ENCODE measurements at regions not wholly inside any gene's neighbourhood (a gene's known extent, or its start where the extent isn't known, plus 50 kb on each side); places are given as distances from the start of the nearest gene placed in this dataset.
"Not testable (repeated sequence)": the region's sequence is repeated elsewhere in the genome, so short reads cannot be mapped to it uniquely, and the experiment has no call there.

- TF ChIP-seq CTCF (IDR thresholded peaks at IDR 0.05; ENCODE audit: borderline replicate concordance, insufficient read depth, low read depth, low read length) = no peak
- no peak overlapping the region for H3K4me3 ChIP-seq (ENCODE audit: low read depth, low read length)
These were observed 128.4 kb downstream of the S1PR1 start for GRCh38 chr1:101365186-101365585.

- TF ChIP-seq CTCF (IDR thresholded peaks at IDR 0.05; ENCODE audit: borderline replicate concordance, insufficient read depth, low read depth, low read length) = no peak
- no peak overlapping the region for H3K4me3 ChIP-seq (ENCODE audit: low read depth, low read length)
These were observed 129.1 kb downstream of the S1PR1 start for GRCh38 chr1:101365878-101366277.

- no peak for TF ChIP-seq CTCF (IDR thresholded peaks at IDR 0.05; ENCODE audit: borderline replicate concordance, insufficient read depth, low read depth, low read length)
- H3K4me3 ChIP-seq (ENCODE audit: low read depth, low read length) = no peak overlapping the region
These were observed 129.8 kb downstream of the S1PR1 start for GRCh38 chr1:101366513-101367215.

GRCh38 chr1:101367630-101368029 lies 130.8 kb downstream of the S1PR1 start:
- H3K4me3 ChIP-seq (ENCODE audit: low read depth, low read length) = no peak overlapping the region
- TF ChIP-seq CTCF (IDR thresholded peaks at IDR 0.05; ENCODE audit: borderline replicate concordance, insufficient read depth, low read depth, low read length) = no peak

GRCh38 chr1:101370488-101370887 lies 133.7 kb downstream of the S1PR1 start:
- H3K4me3 ChIP-seq (ENCODE audit: low read depth, low read length) = no peak overlapping the region
- TF ChIP-seq CTCF (IDR thresholded peaks at IDR 0.05; ENCODE audit: borderline replicate concordance, insufficient read depth, low read depth, low read length) = no peak

- H3K4me3 ChIP-seq (ENCODE audit: low read depth, low read length) = peak overlapping the region; percentile 40
- no peak for TF ChIP-seq CTCF (IDR thresholded peaks at IDR 0.05; ENCODE audit: borderline replicate concordance, insufficient read depth, low read depth, low read length)
These were observed 134.4 kb downstream of the S1PR1 start for GRCh38 chr1:101371259-101371658.

- H3K4me3 ChIP-seq (ENCODE audit: low read depth, low read length) = peak overlapping the region; percentile 54
- TF ChIP-seq CTCF (IDR thresholded peaks at IDR 0.05; ENCODE audit: borderline replicate concordance, insufficient read depth, low read depth, low read length) = no peak
These were observed 136.8 kb downstream of the S1PR1 start for GRCh38 chr1:101373570-101373969.

- not testable (repeated sequence) for H3K4me3 ChIP-seq (ENCODE audit: low read depth, low read length)
These were observed 138.6 kb downstream of the S1PR1 start for GRCh38 chr1:101375448-101375847.
